ENCODE measurements at regions not wholly inside any gene's neighbourhood (a gene's known extent, or its start where the extent isn't known, plus 50 kb on each side); places are given as distances from the start of the nearest gene placed in this dataset.

GRCh38 chr10:113381416-113381815, 171.4 kb upstream of the HABP2 start:
- CTCF ChIA-PET: no interaction called here
- POLR2A ChIA-PET: no interaction called here
- Histone ChIP-seq H3K4me1 (ENCODE audit: control insufficient read depth, insufficient read depth, low read length) (no peaks in the 10 kb centered on the region; the same call in 1 of the 2 replicates), H3K9me3 (ENCODE audit: control insufficient read depth, insufficient read depth, low read depth, low read length) (no peaks in the 10 kb centered on the region), H3K4me3 (ENCODE audit: low read depth, low read length) (no peak overlapping the region), H3K27ac (ENCODE audit: extremely low read depth, low read depth, low read length) (no peak overlapping the region), H3K36me3 (ENCODE audit: control insufficient read depth in 2 of 2, insufficient read depth in 1 of 2, low read length in 2 of 2) (no peaks in the 10 kb centered on the region)
- no peak for TF ChIP-seq ZNF544 (tag by site-specific recombination; IDR thresholded peaks at IDR 0.05)
- TF ChIP-seq KLF7 (tag by site-specific recombination; IDR thresholded peaks at IDR 0.05; ENCODE audit: borderline replicate concordance): no peak
- no peak for TF ChIP-seq TSHZ1 (tag by site-specific recombination; IDR thresholded peaks at IDR 0.05; ENCODE audit: borderline replicate concordance)
- no peak for TF ChIP-seq INSM2 (tag by site-specific recombination; IDR thresholded peaks at IDR 0.05)
- TF ChIP-seq SP7 (tag by site-specific recombination; IDR thresholded peaks at IDR 0.05): no peak
- no peak for TF ChIP-seq ZNF830 (tag by site-specific recombination; IDR thresholded peaks at IDR 0.05; ENCODE audit: low read depth)
- no peak for TF ChIP-seq KLF9 (tag by site-specific recombination; IDR thresholded peaks at IDR 0.05; ENCODE audit: low read depth)
- TF ChIP-seq ZNF843 (tag by site-specific recombination; IDR thresholded peaks at IDR 0.05): no peak
- TF ChIP-seq ZNF518A (tag by site-specific recombination; conservative IDR thresholded peaks at IDR 0.05; ENCODE audit: low read depth): no peak
- no peak for TF ChIP-seq SETDB1 (IDR thresholded peaks at IDR 0.05; ENCODE audit: insufficient read length, low read length)
- no peak for TF ChIP-seq ZNF174 (tag by site-specific recombination; IDR thresholded peaks at IDR 0.05)

DNA sequence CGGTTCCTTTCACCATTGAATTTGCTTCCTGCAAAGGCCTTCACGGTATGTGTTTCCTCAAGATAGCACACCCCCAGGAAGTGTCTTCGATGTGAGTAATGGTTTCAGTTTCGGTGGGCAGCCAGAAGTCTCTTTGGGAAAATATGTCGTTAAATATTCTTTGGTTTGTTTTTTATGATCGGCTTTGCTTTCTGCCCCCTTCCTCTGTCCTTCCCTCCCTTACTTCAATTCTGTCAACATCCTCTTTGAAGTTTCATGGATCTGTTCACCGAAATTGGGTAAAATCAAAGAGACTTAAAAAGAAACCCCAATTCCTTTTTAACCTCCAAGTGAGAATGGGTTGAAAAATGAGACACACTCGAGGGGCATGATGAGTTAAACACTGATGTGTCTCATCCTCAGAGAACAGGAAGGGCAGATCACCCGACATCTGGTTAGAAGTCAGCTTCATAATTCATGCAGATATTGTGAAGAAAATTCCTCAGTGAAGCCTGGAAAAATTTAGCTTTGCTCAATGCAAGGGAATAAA, 170.8 kb upstream of the HABP2 start:
- Histone ChIP-seq H3K36me3 (ENCODE audit: control insufficient read depth in 2 of 2, insufficient read depth in 1 of 2, low read length in 2 of 2) (no peaks in the 10 kb centered on the region), H3K27ac (ENCODE audit: extremely low read depth, low read depth, low read length) (no peak overlapping the region), H3K9me3 (ENCODE audit: control insufficient read depth, insufficient read depth, low read depth, low read length) (no peaks in the 10 kb centered on the region), H3K4me1 (ENCODE audit: control insufficient read depth, insufficient read depth, low read length) (no peaks in the 10 kb centered on the region; the same call in 1 of the 2 replicates), H3K4me3 (ENCODE audit: low read depth, low read length) (no peak overlapping the region)
- no peak for TF ChIP-seq ZNF19 (tag by site-specific recombination; IDR thresholded peaks at IDR 0.05; ENCODE audit: low read depth)
- TF ChIP-seq HOXA7 (CRISPR knock-in tag; IDR thresholded peaks at IDR 0.05; ENCODE audit: borderline replicate concordance): no peak
- POLR2A ChIA-PET: no interaction called here
- CTCF ChIA-PET: no interaction called here

All from HEK293 (cell line).